Thyroid gland (tissue), 4 donors: ENCODE measurements at regions not wholly inside any gene's neighbourhood (a gene's known extent, or its start where the extent isn't known, plus 50 kb on each side); places are given as distances from the start of the nearest gene placed in this dataset.
"Not testable (repeated sequence)": the region's sequence is repeated elsewhere in the genome, so short reads cannot be mapped to it uniquely, and the experiment has no call there.

Source experiments
- DNase-seq, 2 donors: peaks; one replicate each; pipeline ENCODE4 v3.0.0-alpha.2; 2019
- H3K27ac ChIP-seq, 3 donors: fragments of 200-600 bp; sonication (generic); 1 replicate in 2 of 3; 2 replicates in 1 of 3; pipeline ENCODE4 v1.5.1; 2016 to 2019; ENCODE audit warnings: mild to moderate bottlenecking in 1 of 3, moderate library complexity in 1 of 3
- H3K27me3 ChIP-seq: fragments of 200-600 bp; sonication (generic); one replicate; pipeline ENCODE4 v1.5.1; 2019
- H3K36me3 ChIP-seq, 2 donors: fragments of 200-600 bp; sonication (generic); one replicate each; pipeline ENCODE4 v1.5.1; 2016 to 2019
- H3K4me1 ChIP-seq, 2 donors: fragments of 200-600 bp; sonication (generic); one replicate each; pipeline ENCODE4 v1.5.1; 2017 to 2019
- H3K4me3 ChIP-seq, 3 donors: fragments of 200-600 bp; sonication (generic); replicated peaks in 1 of 3; 1 replicate in 2 of 3; 2 replicates in 1 of 3; pipeline ENCODE4 v1.5.1; 2016; ENCODE audit warnings: mild to moderate bottlenecking in 1 of 3
- H3K9me3 ChIP-seq: fragments of 200-600 bp; sonication (generic); one replicate; pipeline ENCODE4 v1.5.1; 2017
- CTCF ChIP-seq, 6 experiments: fragments of 200-600 bp in 3 of 6; fragments of 450-650 bp in 3 of 6; sonication (generic) in 3 of 6; IDR thresholded peaks; one replicate each; pipeline ENCODE4 v1.5.1; 2016 to 2019; ENCODE audit warnings: antibody characterized with exemption in 6 of 6, mild to moderate bottlenecking in 2 of 6, inconsistent platforms in 1 of 6, moderate library complexity in 1 of 6
- POLR2A ChIP-seq, 2 donors: fragments of 450-650 bp; IDR thresholded peaks; one replicate each; pipeline ENCODE4 v1.6.1; 2017; ENCODE audit warnings: antibody characterized with exemption in 2 of 2, mild to moderate bottlenecking in 2 of 2, moderate library complexity in 1 of 2
- WGBS, 2 donors: methylation state at CpG; one replicate each; pipeline ENCODE4 v1.1.5; 2017; 5-methylcytosine and 5-hydroxymethylcytosine counted together
- intact Hi-C: fragments of 100-400 bp; cut with DNase I; formaldehyde crosslinking; loops from one replicate; pipeline ENCODE4 v1.15.1; 2023

GRCh38 chr22:23433127-23434005 is 146.7 kb downstream of the IGLL1 start:
- WGBS, 2 donors, result 23 to 26% methylated on average over 24 to 28 of the region's 35 CpGs
- H3K9me3 ChIP-seq, H3K36me3 ChIP-seq, intact Hi-C loops, H3K4me3 ChIP-seq, H3K27ac ChIP-seq, H3K27me3 ChIP-seq: not testable (repeated sequence)
- peaks cover 6 to 13% of the 10 kb centered on the region in 2 donors for H3K4me1 ChIP-seq
- TF ChIP-seq CTCF (IDR thresholded peaks at IDR 0.05), result peak in 5 of 6 experiments; percentile 34 to 75 (median 64)
- peak; percentile 56 for DNase-seq

- intact Hi-C loops, H3K4me3 ChIP-seq, H3K27ac ChIP-seq, H3K36me3 ChIP-seq, H3K27me3 ChIP-seq, H3K9me3 ChIP-seq, DNase-seq: not testable (repeated sequence)
- 55 to 63% methylated on average over 2 to 9 of the region's 10 CpGs for WGBS, 2 donors
- H3K4me1 ChIP-seq, result peaks cover 6 to 13% of the 10 kb centered on the region in 2 donors
These were observed 147.4 kb downstream of the IGLL1 start for GRCh38 chr22:23432719-23433118.

- H3K9me3 ChIP-seq, result no peaks in the 10 kb centered on the region
- H3K4me3 ChIP-seq, result no peak overlapping the region
- no peak overlapping the region for H3K27ac ChIP-seq
- no peaks in the 10 kb centered on the region for H3K36me3 ChIP-seq
- H3K27me3 ChIP-seq, result no peaks in the 10 kb centered on the region
- WGBS, 2 donors, result 66 to 72% methylated on average over 20 of the region's 20 CpGs
- DNase-seq, result no peak
- no peak for TF ChIP-seq POLR2A (IDR thresholded peaks at IDR 0.05)
- no peak for TF ChIP-seq CTCF (IDR thresholded peaks at IDR 0.05)
- H3K4me1 ChIP-seq, result peaks cover 6 to 13% of the 10 kb centered on the region in 2 donors
- intact Hi-C loops, result no loop called here
These were observed 148.6 kb downstream of the IGLL1 start for GRCh38 chr22:23431337-23432072.

- intact Hi-C loops, DNase-seq: not testable (repeated sequence)
- WGBS, 2 donors, result 93 to 94% methylated on average over 5 of the region's 5 CpGs
These were observed 155.5 kb downstream of the IGLL1 start for GRCh38 chr22:23424551-23425068.

GRCh38 chr22:23424031-23424430 is 156.1 kb downstream of the IGLL1 start:
- H3K27ac ChIP-seq, result no peak overlapping the region
- no peaks in the 10 kb centered on the region for H3K4me1 ChIP-seq
- WGBS, 2 donors, result 74 to 81% methylated on average over 7 of the region's 7 CpGs
- no peak overlapping the region for H3K4me3 ChIP-seq
- no peaks in the 10 kb centered on the region for H3K9me3 ChIP-seq
- no peaks in the 10 kb centered on the region for H3K36me3 ChIP-seq
- TF ChIP-seq POLR2A (IDR thresholded peaks at IDR 0.05), result no peak
- no peak for TF ChIP-seq CTCF (IDR thresholded peaks at IDR 0.05)
- H3K27me3 ChIP-seq, result no peaks in the 10 kb centered on the region
- DNase-seq, result no peak
- intact Hi-C loops, result no loop called here

More at GRCh38 chr22:23424551-23425068, 155.5 kb downstream of the IGLL1 start:
- not testable (repeated sequence) for H3K36me3 ChIP-seq, H3K4me3 ChIP-seq, H3K27ac ChIP-seq, H3K9me3 ChIP-seq, H3K4me1 ChIP-seq, H3K27me3 ChIP-seq

GRCh38 chr22:23422281-23422680 is 157.8 kb downstream of the IGLL1 start:
- 85% methylated on average over 4 of the region's 4 CpGs for WGBS, 2 donors
- H3K36me3 ChIP-seq, H3K27me3 ChIP-seq, H3K27ac ChIP-seq, H3K4me1 ChIP-seq, H3K4me3 ChIP-seq, H3K9me3 ChIP-seq, intact Hi-C loops, DNase-seq: not testable (repeated sequence)

GRCh38 chr22:23421300-23421699 is 158.8 kb downstream of the IGLL1 start:
- DNase-seq, H3K4me1 ChIP-seq, H3K36me3 ChIP-seq, intact Hi-C loops, H3K27me3 ChIP-seq, H3K9me3 ChIP-seq, H3K4me3 ChIP-seq, H3K27ac ChIP-seq: not testable (repeated sequence)
- 75 to 78% methylated on average over 5 to 6 of the region's 6 CpGs for WGBS, 2 donors
